ENCODE measurements at regions not wholly inside any gene's neighbourhood (a gene's known extent, or its start where the extent isn't known, plus 50 kb on each side); places are given as distances from the start of the nearest gene placed in this dataset.

GRCh38 chr7:131616487-131617200, 60.2 kb upstream of the PODXL start:
- no peak for DNase-seq (ENCODE audit: low read depth in 2 of 2)

DNA sequence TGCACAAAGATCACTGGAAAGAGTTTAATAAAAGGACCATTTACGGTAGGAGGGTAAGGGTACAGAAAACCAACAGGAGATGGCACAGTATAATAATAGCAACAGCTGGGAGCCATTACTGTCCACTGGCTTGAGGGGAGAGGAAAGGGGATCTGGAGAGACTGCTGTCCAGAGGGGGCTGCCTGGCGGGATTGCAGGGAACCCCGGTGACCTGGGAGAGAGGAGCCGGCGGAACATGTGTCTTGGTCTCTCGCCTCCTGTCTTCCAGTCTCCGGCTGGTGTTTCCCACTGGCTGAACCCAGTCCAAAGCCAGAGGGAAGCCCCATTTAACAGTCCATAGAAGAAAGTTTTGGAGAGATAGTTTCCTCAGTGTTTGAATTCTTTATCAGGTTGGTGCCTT, 57.5 kb upstream of the PODXL start:
- no peak for DNase-seq (ENCODE audit: low read depth in 2 of 2)

DNA sequence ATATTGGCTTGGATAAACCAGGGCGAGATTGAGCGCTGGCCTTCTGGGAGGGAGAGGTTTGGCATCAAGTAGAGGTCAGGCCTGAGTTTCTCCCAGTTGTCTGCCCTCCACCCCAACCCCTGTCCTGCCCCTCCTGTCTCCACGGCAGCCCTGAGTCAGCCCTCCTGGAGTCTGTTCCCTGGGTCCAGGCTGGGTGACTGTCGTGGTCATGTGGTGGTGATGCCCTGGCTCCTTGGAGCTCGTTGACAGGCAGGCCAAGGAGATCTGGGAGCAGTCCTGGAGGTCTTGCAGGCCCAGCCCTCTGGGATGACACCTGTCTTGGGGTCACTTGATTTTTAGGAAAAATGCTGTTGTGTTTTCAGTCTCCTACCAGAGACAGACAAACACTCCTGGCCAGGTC, 53.6 kb upstream of the PODXL start:
- DNase-seq (ENCODE audit: low read depth in 2 of 2), result no peak

GRCh38 chr7:131608116-131608500, 51.7 kb upstream of the PODXL start:
- DNase-seq (ENCODE audit: low read depth in 2 of 2), result no peak

- no peak for DNase-seq (ENCODE audit: low read depth in 2 of 2)
Observed at GRCh38 chr7:131607291-131608115, 51.1 kb upstream of the PODXL start.

- no peak for DNase-seq (ENCODE audit: low read depth in 2 of 2)
Observed at GRCh38 chr7:131606346-131607290, 50.2 kb upstream of the PODXL start.
